GM19238 (cell line): ENCODE measurements at regions not wholly inside any gene's neighbourhood (a gene's known extent, or its start where the extent isn't known, plus 50 kb on each side); places are given as distances from the start of the nearest gene placed in this dataset.
"Not testable (repeated sequence)": the region's sequence is repeated elsewhere in the genome, so short reads cannot be mapped to it uniquely, and the experiment has no call there.

ENCODE experiments used
- DNase-seq: peaks from one replicate; pipeline ENCODE4 v3.0.0; 2011; ENCODE audit warnings: low spot score; ENCODE audit not compliant: insufficient read length

- no peak for DNase-seq
Observed at GRCh38 chr5:96528826-96529474, 95.9 kb upstream of the PCSK1 start.

GRCh38 chr5:96529559-96529958 lies 96.5 kb upstream of the PCSK1 start:
- no peak for DNase-seq

DNA sequence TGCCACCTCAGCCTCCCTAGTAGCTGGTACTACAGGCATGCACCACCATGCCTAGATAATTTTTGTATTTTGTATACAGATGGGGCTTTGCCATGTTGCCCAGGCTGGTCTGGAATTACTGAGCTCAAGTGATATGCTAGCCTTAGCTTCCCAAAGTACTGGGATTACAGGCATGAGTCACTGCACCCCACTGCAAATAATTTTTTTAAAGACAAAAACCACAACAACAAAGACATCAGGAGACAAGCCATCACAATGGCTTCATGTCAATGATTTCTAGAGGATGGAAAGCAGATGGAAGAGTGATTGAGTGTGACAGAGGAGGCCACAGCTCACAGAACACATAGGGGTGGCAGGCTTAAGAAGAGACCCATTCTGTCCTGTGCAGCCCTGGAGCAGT lies 97.9 kb upstream of the PCSK1 start:
- DNase-seq = no peak

GRCh38 chr5:96533371-96533770 lies 100.3 kb upstream of the PCSK1 start:
- no peak for DNase-seq

- no peak for DNase-seq
Observed at GRCh38 chr5:96537386-96537785, 104.3 kb upstream of the PCSK1 start.

GRCh38 chr5:96538808-96539250 lies 105.8 kb upstream of the PCSK1 start:
- DNase-seq = no peak

DNA sequence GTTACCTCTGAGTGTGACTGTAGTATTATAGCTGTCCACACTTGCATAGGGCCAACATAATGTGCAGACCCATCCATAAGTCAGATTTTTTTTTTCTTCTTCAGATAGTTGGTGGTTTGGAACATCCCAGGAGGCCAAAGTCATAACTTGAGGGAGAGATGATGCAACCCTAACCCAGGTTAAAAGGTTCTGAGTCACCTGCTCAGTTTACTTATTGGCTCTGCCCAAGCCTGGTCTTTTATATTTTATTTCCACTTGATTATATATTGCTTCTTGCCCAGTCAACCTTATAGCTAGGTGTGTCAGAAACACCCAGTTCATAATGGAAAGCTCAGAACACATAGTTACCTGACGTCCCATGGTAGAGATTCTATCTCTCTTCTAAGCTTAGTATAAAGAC lies 113.1 kb upstream of the PCSK1 start:
- DNase-seq = no peak

GRCh38 chr5:96547486-96547885 lies 114.4 kb upstream of the PCSK1 start:
- no peak for DNase-seq

GRCh38 chr5:96548905-96549304 lies 113.3 kb upstream of the CAST start:
- DNase-seq = no peak

DNA sequence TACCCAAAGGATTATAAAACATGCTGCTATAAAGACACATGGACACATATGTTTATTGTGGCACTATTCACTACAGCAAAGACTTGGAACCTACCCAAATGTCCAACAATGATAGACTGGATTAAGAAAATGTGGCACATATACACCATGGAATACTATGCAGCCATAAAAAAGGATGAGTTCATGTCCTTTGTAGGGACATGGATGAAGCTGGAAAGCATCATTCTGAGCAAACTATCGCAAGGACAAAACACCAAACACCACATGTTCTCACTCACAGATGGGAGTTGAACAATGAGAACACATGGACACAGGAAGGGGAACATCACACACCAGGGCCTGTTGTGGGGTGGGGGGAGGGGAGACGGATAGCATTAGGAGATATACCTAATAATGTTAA lies 101.3 kb upstream of the CAST start:
- not testable (repeated sequence) for DNase-seq

GRCh38 chr5:96562614-96563013 lies 99.6 kb upstream of the CAST start:
- no peak for DNase-seq

DNA sequence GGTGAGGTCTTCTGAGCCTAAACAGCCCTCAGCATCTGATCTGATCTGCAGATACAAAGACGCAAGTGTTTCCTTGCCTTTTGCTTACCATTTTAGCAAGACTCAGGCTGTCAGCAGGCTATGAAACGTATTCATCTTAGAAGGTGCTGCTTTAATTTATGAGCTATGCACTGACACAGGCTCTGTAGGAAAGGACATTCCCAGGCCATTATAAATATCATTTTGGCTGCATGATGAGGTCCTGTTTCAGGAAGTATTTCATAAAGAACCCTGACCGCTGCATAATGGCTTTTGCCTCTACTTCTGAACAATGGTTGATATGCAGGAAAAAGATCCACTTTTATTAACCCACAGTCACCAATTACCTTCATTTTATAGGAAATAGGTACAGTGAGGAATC lies 98.4 kb upstream of the CAST start:
- DNase-seq = no peak

DNA sequence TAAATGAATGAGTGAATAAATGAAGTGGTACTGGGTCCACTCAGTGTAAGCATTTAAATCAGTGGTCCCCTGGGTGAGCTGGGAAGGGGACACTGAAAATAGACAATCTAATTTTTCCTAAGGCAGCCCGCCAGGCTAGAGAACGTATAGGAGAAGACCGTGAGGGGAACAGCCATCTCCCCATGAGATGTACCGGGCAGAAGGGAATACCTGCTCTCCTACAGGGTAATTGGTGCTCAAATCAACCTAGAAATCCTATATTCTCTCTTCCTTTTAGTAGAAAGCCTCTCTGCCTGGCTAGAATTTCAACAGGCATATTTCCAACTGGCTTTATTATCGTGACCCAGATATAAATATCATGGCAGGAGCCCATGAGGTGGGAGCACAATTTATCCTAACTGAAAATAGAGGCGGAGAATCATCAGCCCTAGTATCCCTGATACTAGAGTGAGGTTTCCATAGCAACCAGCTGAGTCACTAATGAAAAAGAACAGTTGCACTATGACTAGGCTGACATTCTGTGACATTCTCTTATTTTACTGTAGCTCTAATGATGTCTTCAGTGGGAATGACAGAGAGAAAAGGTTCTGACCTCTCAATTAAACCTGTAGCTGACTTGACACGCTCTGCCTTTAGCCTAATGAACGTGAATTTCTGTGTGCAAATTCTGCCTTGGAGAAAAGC lies 96.5 kb upstream of the CAST start:
- no peak for DNase-seq

GRCh38 chr5:96566833-96567587 lies 95.2 kb upstream of the CAST start:
- no peak for DNase-seq

- no peak for DNase-seq
Observed at GRCh38 chr5:96569332-96569731, 92.8 kb upstream of the CAST start.

DNA sequence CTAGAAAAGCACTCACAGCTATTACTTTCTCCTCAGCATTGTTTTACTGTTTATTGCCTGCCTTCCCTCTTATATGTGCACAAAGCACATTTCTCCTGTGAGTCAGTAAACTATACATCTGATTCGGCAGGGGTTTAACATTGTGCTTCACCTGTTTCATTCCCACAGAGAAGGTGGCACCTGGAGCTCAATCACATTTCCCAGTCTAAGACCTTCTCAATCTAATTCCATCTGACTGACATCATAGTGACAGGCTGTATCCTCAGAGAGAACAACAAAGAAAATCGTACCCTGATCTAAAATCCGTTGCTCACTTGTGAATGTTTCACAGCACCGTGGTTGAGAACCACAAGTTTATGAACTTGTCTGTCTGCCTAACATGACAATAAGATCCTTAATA lies 92.4 kb upstream of the CAST start:
- DNase-seq = no peak

GRCh38 chr5:96572864-96573512 lies 89.2 kb upstream of the CAST start:
- no peak for DNase-seq

- DNase-seq = no peak
Observed at GRCh38 chr5:96573513-96573894, 88.7 kb upstream of the CAST start.

DNA sequence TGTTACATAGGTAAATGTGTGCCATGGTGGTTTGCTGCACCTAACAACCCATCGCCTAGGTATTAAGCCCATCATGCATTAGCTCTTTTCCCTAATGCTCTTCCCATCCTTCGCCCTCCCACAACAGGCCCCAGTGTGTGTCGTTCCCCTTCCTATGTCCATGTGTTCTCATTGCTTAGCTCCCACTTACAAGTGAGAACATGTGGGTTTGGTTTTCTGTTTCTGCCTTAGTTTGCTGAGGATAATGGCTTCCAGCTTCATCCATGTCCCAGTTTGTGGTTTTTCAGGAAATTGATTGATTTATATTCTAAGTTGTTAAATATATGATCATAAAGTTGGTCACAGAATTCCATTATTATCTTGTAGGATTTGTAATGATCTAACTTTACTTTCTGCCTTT lies 85.3 kb upstream of the CAST start:
- DNase-seq = no peak

DNA sequence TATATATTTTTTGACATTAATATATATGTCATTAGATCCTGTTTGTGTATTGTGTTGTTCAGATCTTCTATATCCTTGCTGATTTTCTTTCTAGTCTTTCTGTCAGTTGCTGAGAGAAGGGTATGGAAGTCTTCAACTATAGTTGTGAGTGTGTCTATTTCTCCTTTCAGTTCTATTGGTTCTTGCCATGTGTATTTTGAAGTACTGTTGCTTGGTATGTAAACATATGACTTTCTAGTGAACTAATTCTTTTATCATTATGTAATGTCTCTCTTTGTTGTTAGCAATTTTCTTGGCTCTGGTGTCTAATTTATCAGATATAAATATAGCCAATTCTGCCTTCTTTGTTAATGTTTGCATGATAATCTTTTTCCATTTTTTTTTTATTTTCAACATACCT lies 84.3 kb upstream of the CAST start:
- no peak for DNase-seq

DNA sequence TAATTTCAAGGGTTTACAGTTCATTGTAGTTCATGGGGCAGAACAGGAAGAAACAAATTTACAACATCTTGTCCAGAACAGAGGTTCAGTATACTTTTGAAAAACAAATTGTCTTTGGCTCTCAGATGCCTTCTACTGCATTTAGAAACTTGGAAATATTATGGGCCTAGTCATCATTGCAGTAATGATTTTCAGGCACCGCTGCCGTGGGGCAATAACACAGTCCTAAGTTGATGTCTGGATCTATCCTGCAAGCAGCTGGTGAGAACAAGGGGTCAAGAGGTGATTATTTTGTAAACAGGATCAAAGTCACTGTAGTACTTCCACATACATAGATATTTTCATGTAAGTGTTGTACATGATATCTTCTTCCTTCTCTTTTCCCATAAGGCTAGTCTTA lies 82.5 kb upstream of the CAST start:
- no peak for DNase-seq

- DNase-seq = no peak
Observed at GRCh38 chr5:96582343-96582742, 79.8 kb upstream of the CAST start.
